Head of caudate nucleus (tissue), 42 donors: ENCODE measurements at regions not wholly inside any gene's neighbourhood (a gene's known extent, or its start where the extent isn't known, plus 50 kb on each side); places are given as distances from the start of the nearest gene placed in this dataset.
"Not testable (repeated sequence)": the region's sequence is repeated elsewhere in the genome, so short reads cannot be mapped to it uniquely, and the experiment has no call there.

Experiments used
- DNase-seq, 42 donors: peaks; one replicate each; pipeline versions ENCODE4 v3.0.0 to v3.0.0-alpha.2; 2020 to 2021; ENCODE audit warnings: mixed read lengths in 7 of 42
- intact Hi-C: fragments of 100-400 bp; cut with DNase I; formaldehyde crosslinking; loops from one replicate; pipeline ENCODE4 v1.15.0; 2022

- no peak for DNase-seq
- intact Hi-C loops: no loop called here
Observed at GRCh38 chr10:8128511-8128910, 74.0 kb downstream of the GATA3 start.

GRCh38 chr10:8129438-8129837 is 75.0 kb downstream of the GATA3 start:
- intact Hi-C loops: no loop called here
- no peak for DNase-seq

GRCh38 chr10:8130973-8131911 is 76.8 kb downstream of the GATA3 start:
- intact Hi-C loops: no loop called here
- no peak for DNase-seq

GRCh38 chr10:8133146-8133545 is 78.7 kb downstream of the GATA3 start:
- no peak for DNase-seq
- intact Hi-C loops: no loop called here

- intact Hi-C loops: no loop called here
- no peak for DNase-seq
Observed at GRCh38 chr10:8136736-8137135, 82.2 kb downstream of the GATA3 start.

GRCh38 chr10:8137272-8137681 is 82.8 kb downstream of the GATA3 start:
- intact Hi-C loops: no loop called here
- DNase-seq: no peak

GRCh38 chr10:8137726-8138125 is 83.2 kb downstream of the GATA3 start:
- DNase-seq: no peak
- intact Hi-C loops: no loop called here

- peak in 2 of 42 donors; percentile 14 to 27 for DNase-seq
- intact Hi-C loops: no loop called here
Observed at GRCh38 chr10:8138471-8138870, 84.0 kb downstream of the GATA3 start.

GRCh38 chr10:8144496-8144895 is 90.0 kb downstream of the GATA3 start:
- no peak for DNase-seq
- intact Hi-C loops: no loop called here

GRCh38 chr10:8146650-8147049 is 92.2 kb downstream of the GATA3 start:
- intact Hi-C loops: no loop called here
- DNase-seq: no peak

GRCh38 chr10:8149991-8150390 is 95.5 kb downstream of the GATA3 start:
- intact Hi-C loops: no loop called here
- DNase-seq: no peak

GRCh38 chr10:8150401-8150905 is 96.0 kb downstream of the GATA3 start:
- DNase-seq: no peak
- intact Hi-C loops: no loop called here

GRCh38 chr10:8151086-8151485 is 96.6 kb downstream of the GATA3 start:
- no peak for DNase-seq
- intact Hi-C loops: no loop called here

GRCh38 chr10:8156918-8157317 is 102.4 kb downstream of the GATA3 start:
- intact Hi-C loops: no loop called here
- no peak for DNase-seq

- no peak for DNase-seq
- intact Hi-C loops: no loop called here
Observed at GRCh38 chr10:8158193-8159071, 103.9 kb downstream of the GATA3 start.

GRCh38 chr10:8159341-8160165 is 105.1 kb downstream of the GATA3 start:
- intact Hi-C loops: no loop called here
- no peak for DNase-seq

GRCh38 chr10:8163824-8164223 is 109.3 kb downstream of the GATA3 start:
- intact Hi-C loops: no loop called here
- DNase-seq: no peak

GRCh38 chr10:8164640-8165039 is 110.2 kb downstream of the GATA3 start:
- DNase-seq, intact Hi-C loops: not testable (repeated sequence)

GRCh38 chr10:8168836-8169235 is 114.3 kb downstream of the GATA3 start:
- intact Hi-C loops: no loop called here
- DNase-seq: no peak
